GM12891 (cell line): ENCODE measurements at regions not wholly inside any gene's neighbourhood (a gene's known extent, or its start where the extent isn't known, plus 50 kb on each side); places are given as distances from the start of the nearest gene placed in this dataset.

Source experiments
- PAX5 ChIP-seq: IDR thresholded peaks from 2 replicates; pipeline ENCODE4 v1.6.1; 2011; ENCODE audit warnings: low read length, moderate library complexity, mild to moderate bottlenecking; ENCODE audit not compliant: insufficient read depth, severe bottlenecking
- POLR2A ChIP-seq: IDR thresholded peaks from 2 replicates; pipeline ENCODE4 v1.6.1; 2011; ENCODE audit warnings: low read depth, low read length, control low read depth
- POLR2AphosphoS5 ChIP-seq: IDR thresholded peaks from 2 replicates; pipeline ENCODE4 v1.6.1; 2011; ENCODE audit warnings: low read depth, low read length, control low read depth
- POU2F2 ChIP-seq: IDR thresholded peaks from 2 replicates; pipeline ENCODE4 v1.6.1; 2011; ENCODE audit warnings: low read depth, mild to moderate bottlenecking, control low read depth, low read length, moderate library complexity
- SPI1 ChIP-seq: IDR thresholded peaks from 2 replicates; pipeline ENCODE4 v1.6.1; 2011; ENCODE audit warnings: low read depth, low read length, control low read depth
- TAF1 ChIP-seq: IDR thresholded peaks from 2 replicates; pipeline ENCODE4 v1.6.1; 2011; ENCODE audit warnings: low read depth, low read length, control low read depth

DNA sequence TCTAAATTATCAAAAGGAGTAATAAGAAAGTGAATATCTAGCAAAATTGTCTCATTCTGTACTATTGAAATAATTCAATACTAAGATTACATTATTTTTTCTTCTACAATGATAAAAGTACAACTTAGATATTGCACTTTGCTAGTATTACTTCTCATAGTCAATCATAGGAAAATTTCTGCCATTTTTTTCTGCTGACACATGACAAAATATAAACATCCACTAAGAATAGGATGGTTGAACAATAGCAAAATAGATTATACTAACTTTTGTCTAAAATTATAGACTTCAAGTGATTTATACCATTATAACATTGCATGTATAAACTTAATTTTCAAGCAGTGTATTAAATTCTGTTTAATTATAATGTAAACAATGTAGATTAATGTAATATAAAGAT is 540.2 kb downstream of the PDHA2 start:
- TF ChIP-seq POLR2A (no peak), TAF1 (no peak), POLR2AphosphoS5 (no peak), SPI1 (no peak), PAX5 (no peak), POU2F2 (no peak)
